Stimulated activated CD8-positive, alpha-beta memory T cell treated with anti-CD3 and anti-CD28 coated beads, Interleukin-15, amount 100 ng/mL, for 24 hours (primary cell): ENCODE measurements at regions not wholly inside any gene's neighbourhood (a gene's known extent, or its start where the extent isn't known, plus 50 kb on each side); places are given as distances from the start of the nearest gene placed in this dataset.
"Not testable (repeated sequence)": the region's sequence is repeated elsewhere in the genome, so short reads cannot be mapped to it uniquely, and the experiment has no call there.

Source experiments
- DNase-seq: peaks from one replicate; pipeline ENCODE4 v3.0.0-alpha.2; 2020; ENCODE audit warnings: low read depth

DNA sequence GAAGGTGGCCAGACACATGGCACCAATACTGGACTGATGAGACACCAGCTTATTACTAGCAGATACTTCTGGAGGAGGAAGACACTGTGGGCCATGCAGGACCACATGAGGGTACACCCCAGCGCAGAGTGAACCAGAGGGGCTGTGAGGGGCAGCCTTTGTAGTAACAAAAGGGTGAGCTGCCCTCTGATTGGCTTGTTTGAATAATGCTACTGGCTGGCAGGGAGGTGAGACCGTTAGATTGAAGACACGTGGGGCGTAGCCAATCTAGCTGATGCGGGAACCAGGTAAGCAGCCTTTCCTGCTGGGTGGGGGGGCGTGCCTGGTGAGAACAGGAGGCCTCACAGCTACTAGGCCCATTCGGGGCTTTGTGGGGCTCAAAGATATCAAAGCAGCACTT lies 102.8 kb upstream of the SEC14L1 start:
- no peak for DNase-seq

DNA sequence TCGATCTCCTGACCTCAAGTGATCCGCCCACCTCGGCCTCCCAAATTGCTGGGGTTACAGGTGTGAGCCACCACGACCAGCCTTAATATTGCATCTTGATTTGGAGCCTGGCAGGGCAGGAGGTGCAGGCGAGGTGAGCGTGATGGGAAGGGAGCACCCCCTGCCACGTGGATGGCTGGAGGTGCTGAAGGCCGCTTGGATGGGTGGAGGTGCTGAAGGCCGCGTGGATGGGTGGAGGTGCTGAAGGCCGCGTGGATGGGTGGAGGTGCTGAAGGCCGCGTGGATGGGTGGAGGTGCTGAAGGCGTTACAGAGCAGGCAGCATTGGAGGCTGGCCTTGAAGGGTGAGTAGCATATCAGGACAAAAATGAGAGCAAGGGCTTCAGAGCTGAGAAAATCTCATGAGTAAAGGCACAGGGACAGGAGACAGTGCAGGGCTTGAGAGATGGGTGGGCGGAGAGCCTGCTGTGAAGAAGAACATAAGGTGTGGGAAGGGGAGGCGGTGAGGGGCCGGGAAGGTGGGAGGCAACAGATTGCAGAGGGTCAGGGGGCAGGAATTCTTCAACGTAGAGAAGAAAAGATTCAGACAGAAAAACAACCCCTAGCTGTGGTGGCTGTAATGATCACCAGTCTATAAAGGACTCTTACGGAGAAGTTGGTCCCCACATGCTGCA lies 101.7 kb upstream of the SEC14L1 start:
- no peak for DNase-seq

DNA sequence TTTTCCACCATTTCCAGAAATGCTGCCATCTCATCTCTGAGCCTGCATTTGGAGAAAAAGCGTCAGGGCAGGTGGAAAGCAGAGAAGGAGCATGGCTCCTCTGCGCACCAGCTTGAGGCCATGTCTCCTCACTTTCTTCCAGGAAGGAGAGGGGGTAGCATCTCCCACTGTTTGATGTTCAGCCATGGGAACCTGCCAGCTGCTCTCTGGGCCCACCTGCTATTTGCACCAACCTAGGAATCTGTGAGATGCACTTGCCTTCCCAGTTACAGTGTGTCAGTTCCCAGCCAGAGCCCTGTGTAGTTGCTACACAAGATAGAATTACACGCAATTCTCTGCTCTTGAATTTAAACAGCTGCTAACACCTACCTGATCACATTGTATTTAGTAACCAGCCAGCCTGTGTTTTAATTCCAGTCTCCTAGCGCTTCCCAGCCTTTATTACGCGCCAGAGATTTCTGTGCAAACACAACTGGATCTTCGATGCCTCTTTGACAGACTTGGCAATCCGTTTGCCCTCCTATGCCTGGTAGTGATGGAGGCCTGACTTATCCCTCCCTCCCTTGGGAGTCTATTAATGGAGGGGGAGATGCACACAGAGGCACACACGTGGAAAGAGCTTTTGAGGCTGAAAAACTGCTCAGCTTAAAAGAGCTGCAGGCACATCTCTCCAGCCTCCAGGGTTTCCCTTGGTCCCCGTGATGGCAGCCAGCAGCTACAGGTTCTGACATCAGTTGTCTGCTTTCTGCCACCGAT lies 98.1 kb upstream of the SEC14L1 start:
- no peak for DNase-seq

DNA sequence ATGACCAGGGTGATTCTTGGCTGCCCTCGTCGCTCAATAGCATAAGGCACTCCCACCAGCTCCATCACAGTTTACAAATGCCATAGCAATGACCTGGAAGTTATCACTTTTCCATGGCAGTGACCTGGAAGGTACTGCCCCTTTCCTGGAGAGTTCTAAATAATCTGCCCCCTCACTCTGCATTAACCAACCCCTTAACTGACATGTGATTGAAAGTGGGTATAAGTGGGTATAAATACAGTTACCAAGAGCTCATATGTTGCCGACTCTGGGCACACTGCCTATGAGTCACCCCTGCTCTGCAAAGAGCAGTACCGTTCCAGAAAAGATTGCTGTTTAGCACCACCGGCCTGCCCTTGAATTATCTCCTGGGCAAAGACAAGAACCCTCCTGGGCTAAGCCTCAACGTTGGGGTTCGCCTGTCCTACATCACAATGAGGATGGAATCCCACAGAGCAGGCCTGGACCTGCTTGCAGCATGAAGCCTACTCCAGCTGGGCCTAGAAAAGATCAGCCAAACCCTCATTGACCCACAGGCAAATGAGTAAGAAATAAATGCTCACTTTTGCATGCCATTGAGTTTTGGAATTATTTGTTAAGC lies 95.2 kb upstream of the SEC14L1 start:
- no peak for DNase-seq

DNA sequence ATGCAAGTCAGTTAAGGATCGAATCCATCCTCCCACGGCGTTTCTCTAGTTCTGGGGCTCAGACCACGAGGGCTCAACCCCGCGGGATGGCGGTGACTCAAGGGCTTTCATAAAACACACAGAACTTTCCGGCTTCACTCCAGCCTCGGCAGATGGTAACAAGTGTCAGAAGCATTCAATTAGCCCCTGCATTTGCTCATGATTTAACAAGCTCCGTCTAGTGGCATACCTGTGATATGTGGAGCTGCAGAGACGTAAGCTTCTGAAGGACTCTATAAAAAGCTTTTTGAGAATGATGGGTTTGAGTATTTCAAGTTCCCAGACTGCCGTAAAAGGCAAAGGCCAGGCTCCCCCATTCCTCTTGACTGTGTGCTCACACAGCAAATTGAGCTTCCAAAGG lies 91.3 kb upstream of the SEC14L1 start:
- no peak for DNase-seq

DNA sequence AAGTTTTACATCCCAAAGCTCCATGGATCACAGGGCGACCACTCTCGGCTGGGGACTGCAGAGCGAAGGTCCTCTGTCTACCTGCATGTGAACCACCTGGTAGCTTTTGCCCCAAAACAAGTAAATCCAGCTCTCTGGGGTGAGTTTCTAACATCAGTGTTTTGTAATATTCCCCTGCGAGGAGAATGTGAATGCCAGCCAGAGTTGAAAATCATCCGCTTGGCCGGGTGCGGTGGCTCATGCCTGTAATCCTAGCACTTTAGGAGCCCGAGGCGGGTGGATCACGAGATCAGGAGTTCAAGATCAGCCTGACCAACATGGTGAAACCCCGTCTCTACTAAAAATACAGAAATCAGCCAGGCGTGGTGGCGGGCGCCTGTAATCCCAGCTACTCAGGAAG lies 89.9 kb upstream of the SEC14L1 start:
- not testable (repeated sequence) for DNase-seq

DNA sequence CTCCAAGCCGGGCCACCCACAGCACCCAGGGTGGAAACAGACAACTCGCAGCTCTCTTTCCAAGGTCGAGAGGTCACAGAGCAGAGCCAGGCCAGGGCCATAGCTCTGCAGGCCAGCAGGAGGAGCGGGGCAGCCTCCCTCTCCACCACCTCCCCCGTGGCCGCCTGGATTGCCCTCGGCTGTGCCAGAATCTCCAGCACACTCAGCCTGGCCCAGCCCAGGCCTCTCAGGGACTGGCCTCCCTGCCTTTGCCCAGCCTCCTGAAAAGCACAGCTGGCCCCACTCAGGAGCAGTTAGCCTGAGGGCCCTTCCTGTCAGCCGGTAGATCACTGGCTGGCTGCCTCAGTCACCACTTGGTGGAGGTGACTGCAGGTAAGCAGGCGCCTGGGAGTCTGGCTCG lies 85.8 kb upstream of the SEC14L1 start:
- DNase-seq, result no peak

DNA sequence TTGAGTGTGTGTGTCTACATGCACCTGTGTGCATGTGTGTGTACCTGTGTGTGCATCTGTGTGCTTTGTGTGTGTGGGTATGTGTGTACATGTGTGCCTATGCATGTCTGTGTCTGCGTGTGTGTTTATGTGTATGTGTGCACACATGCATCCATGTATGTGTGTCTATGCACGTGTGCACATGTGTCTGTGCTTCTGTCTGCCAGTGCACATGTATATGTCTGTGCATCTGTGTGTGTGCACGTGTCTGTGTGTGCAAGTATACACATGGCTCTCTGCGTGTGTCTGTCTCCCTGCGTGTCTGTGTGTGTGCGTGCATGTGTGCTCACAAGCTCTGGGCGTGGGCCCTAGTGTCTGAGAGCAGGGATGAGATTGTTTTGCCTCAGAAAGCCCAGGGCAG lies 85.3 kb upstream of the SEC14L1 start:
- DNase-seq, result no peak

DNA sequence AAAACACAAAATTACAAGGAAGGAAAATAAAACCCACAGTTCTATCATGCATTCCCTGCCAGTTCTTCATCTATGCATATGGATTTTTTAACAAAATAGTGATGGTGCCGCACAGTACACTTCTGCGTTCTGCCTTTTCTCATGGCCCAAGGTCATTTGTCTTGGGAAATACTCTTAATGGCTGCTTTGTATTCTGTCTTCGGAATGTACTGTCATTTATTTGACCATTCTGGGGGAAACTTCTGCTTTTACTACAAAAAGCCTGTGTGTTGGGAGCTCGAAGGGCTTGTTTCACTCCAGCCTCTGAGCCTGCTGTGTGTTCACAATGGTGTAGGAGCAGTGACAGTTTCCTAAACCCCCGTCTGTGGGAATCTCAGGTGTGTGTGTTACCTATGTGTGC lies 82.8 kb upstream of the SEC14L1 start:
- DNase-seq, result no peak

DNA sequence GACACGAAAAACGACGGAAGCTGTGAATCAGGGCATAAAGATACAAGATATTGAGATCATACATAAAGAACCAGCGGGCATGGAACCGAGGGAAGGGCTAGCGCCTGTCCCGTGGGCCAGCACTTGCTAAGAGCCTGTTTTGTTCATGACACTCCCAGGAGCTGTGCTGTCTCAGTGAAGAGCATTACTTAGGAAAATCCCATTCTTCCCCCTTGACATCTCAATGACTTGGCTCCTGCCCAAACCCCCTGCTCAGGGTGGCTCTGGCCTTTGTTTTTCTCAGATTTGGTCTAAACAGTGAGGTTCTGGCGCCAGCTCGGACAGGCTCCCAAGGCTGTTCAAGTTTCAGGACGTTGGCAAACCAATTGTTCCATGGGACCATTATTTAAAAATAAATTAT lies 79.1 kb upstream of the SEC14L1 start:
- DNase-seq, result no peak

DNA sequence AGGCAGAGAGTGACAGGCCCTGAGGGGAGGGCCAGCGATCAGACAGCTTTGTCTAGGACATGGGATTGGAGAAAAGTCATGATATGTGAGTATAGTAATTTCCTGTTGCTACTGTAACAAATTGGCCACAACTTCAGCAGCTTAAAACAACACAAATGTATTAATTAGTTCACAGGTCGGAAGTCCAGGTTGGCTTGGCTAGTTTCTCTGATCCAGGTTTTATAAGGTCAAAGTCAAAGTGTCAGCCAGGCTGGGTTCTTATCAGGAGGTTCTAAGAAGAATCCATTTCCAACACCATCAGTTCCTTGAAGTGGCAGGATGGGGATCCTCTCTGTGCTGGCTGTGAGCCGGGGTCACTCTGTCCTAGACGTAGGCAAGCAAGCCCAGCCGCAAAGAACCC lies 76.2 kb upstream of the SEC14L1 start:
- no peak for DNase-seq

DNA sequence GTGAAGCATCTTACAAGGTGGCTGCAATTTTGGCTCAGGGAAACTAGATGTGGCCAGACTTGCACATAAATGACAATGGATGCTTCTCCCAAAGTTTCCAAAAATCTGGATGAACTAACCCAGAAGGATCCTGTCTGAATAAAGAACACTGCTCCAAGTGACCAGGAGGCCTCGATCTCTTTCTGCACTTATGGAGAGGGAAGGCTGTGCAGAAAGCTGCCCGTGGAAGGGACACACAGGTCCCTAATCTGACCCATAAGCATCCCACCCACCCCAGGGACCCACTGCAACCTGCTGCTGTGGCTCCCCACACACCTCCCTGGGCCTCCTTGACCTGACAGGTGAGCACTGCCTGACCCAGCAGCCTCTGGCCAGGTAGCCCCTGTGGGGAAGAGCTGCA lies 74.6 kb upstream of the SEC14L1 start:
- DNase-seq, result no peak

DNA sequence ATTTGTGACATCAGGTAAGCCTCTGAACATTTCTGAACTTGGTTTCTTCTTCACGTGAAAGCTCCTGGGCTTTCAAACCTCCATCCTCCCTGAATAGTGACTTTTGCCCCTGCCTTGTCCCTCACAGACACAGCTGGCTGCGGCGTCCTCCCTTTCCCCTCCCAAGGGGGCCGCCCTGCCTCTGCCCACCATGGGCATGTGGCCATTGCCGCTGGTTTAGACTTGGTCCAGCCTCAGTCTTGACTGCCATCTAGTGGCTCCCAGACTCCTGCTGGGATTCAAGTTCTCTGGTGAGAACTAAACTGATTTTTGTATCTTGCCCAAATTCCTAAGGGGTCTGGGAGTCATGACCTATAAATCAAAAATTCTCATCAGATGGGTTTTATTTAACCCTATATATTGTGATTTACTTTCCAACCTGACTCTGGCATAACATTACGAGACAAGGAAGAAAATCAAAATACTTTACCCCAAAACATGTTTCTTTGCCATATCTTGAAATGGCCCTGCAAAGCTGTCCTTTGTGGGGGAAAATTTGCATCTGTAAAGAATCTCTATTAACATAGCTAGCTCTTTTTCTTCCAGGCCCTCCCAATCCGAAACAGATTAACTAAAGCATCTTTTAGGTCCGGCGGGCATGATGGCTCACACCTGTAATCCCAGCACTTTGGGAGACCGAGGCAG lies 73.9 kb upstream of the SEC14L1 start:
- not testable (repeated sequence) for DNase-seq

DNA sequence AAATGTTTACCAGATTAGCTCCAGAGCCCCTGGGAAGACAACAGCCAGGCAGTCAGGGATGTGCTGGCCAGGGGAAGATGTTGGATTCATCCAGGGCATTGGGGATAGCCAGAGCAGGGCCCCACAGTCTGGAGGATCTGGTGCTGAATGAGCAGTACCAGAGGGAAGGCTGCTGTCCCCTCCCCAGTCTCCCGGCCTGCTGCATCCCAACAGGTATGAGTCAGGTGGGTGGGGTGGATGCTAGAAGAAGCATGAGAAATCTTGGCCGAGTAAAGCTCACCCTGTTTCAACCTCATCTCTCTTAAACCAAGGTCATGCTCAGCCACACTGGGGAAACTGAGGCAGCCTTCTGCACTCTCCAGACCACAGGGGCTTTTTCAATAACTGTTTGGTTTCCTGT lies 71.9 kb upstream of the SEC14L1 start:
- no peak for DNase-seq

DNA sequence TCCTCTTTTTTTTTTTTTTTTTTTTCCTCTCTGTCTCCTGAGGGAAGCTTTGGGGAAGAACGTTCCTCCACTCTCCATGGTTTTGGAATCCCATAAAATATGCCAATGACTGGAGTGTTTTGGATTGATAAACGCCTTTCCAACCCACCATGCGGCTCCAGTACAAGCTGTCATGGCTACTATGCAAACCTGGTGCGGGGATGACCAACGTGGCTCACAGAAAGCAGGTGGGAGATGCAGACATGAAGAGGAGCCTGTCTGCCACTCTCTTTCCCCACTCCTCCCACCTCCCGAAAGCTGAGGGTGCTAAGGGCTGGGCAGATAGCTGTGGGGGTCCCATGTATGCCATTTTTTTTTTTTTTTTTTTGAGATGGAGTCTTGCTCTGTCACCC lies 69.9 kb upstream of the SEC14L1 start:
- no peak for DNase-seq

DNA sequence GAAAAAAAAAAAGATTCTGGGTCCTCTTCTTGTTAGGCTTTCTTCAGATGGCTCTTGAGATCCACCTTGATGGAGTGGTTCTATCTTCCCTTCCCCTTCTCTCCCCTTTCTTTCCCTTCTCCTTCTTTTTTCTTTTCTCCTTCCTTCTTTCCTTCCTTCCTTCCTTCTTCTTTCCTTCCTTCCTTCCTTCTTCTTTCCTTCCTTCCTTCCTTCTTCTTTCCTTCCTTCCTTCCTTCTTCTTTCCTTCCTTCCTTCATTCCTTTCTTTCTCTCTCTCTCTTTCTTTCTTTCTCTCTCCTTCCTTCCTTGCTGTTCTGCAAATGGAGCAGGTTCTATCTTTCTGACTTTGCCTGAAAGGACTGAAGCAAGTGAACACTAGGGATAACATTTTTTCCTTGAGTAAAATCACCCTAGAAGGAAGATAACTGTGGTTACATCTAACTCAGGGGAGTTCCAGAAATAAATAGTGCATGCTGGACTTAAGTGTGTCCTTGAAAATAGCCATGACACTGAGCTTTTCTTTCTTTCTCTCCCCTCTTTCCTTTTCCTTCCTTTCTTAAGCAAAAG lies 68.8 kb upstream of the SEC14L1 start:
- DNase-seq, result no peak

DNA sequence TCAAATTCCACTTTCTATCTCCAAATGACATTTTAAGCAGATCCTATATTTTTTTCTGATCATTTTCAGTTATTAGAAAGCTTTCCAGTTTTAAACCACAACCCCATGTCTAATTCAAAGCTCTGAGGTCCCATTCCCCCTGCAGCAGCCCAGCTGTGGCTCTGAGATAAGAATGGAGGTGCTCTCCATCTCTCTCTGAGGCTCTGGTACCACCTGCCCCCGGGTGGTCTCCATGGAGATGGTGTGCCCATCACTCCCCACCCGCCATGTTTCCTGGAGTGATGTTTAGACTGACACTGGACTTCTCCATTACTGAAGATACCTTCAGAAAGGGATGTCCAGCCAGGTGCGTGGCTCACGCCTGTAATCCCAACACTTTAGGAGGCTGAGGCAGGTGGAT lies 68.1 kb upstream of the SEC14L1 start:
- DNase-seq, result no peak

DNA sequence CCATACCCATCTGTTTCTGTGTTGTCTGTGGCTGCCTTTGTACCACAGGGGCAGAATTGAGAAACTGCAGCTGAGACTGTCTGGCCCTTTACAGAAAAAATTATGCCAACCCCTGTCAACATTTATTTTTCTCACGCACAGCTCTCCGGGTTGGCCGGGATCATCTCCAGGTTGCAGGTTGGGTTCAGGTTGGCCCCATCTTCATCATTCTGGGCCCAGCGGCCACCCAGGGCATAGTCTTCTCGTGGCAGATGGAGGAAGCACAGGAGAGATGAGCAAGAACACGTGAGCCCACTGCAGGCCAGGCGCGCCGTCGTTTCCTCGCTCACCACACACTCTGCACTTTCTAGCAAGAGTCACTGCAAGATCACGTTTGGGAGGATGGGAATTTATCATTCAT lies 66.1 kb upstream of the SEC14L1 start:
- DNase-seq, result no peak

DNA sequence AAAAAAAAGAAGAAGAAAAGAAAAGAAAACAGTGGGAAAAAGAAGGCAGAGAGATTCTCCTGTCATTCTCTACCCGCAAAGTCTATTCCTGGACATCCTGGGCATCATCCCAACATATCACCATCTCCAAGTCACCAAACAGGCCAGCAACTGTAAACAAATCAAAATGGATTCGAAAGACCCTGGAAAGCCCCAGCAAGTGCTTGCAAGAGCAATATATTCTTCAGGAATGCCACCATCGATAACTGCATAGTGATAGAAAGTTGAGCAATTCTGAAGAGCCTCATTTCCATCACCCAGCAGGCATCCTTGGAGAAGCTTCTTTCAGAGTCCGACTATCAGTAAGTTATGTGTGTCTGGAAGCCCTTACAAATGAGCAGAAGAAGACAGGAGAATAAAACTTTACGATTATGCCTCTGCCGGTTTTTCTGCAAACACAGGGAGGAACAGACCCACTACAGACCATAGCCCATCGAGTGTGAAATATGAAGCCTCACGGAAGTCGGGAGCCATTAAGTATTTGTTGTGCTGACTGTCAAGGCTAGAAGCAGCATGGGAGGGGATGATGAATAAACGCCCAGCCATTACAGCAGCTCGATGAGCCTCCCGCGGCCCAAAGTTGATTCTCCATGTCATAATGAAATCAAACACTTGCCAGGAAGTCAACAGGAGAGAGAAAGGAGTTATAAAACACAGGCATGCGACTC lies 64.5 kb upstream of the SEC14L1 start:
- DNase-seq, result no peak

DNA sequence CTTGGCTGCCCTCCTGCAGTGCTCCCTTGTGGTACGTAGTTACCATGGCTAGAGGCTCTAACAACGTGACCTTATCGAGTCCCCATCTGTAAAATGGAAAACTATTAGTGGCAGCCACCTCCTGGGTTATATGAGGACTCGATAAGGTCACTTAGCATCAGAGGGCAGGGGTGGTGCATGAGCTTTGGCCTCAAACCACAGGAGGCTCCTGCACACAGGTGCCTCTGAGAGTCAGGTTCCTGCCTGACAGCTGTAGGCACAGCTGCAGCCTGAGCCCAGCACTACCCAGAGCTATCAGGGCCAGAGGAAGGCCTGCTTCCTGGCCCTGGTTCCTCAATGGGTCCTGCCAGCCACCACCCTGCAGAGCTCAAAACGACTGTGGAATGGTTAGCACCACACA lies 57.2 kb upstream of the SEC14L1 start:
- no peak for DNase-seq

DNA sequence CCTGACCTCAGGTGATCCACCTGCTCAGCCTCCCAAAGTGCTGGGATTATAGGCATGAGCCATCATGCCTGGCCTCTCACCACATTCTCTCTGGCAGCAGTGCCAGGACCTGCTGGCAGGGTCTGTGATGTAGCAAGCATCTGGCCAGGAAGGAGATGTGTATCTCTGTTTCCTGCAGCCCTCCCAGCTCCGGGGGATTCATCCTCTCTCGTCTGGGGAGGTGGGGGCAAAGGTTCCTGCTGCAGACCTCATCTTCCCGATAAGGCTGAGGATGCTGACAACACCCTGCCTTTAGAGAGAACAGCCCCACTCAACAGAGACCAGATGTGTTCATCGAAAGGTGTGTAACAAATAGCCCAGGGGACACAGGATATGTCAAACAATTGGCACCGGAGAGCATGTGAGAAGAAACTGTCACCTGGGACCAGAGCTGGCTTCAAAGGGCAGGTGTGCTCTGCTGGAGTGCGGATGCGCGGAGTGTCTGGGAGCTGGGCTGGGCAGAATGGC lies 54.8 kb upstream of the SEC14L1 start:
- DNase-seq, result no peak
